Neural cell (in vitro differentiated cells): ENCODE measurements at regions not wholly inside any gene's neighbourhood (a gene's known extent, or its start where the extent isn't known, plus 50 kb on each side); places are given as distances from the start of the nearest gene placed in this dataset.

Experiments used
- H2AFZ ChIP-seq: fragments of 200-600, 300-800 bp; sonication (generic), shearing (Covaris generic); 2 replicates; pipeline ENCODE4 v1.6.0; 2014; ENCODE audit warnings: low read depth, mild to moderate bottlenecking, antibody characterized with exemption, low read length, moderate library complexity
- H3F3A ChIP-seq: fragments of 200-600 bp; shearing (Covaris generic); 2 replicates; pipeline ENCODE4 v1.6.1; 2016; ENCODE audit warnings: mild to moderate bottlenecking, moderate library complexity, mixed read lengths, antibody characterized with exemption, low read length; ENCODE audit not compliant: insufficient read depth, poor library complexity, severe bottlenecking
- H3K27ac ChIP-seq: fragments of 200-600, 300-800 bp; sonication (generic), shearing (Covaris generic); 2 replicates; pipeline ENCODE4 v1.5.1; 2014; ENCODE audit warnings: mild to moderate bottlenecking, low read length, moderate library complexity
- H3K27me3 ChIP-seq: fragments of 300-800, 200-600 bp; sonication (generic), shearing (Covaris generic); 2 replicates; pipeline ENCODE4 v1.6.0; 2014; ENCODE audit warnings: mild to moderate bottlenecking, low read depth, low read length, moderate library complexity; ENCODE audit not compliant: insufficient read depth
- H3K36me3 ChIP-seq: fragments of 300-800, 200-600 bp; sonication (generic), shearing (Covaris generic); 2 replicates; pipeline ENCODE4 v1.5.1; 2014; ENCODE audit warnings: mild to moderate bottlenecking, antibody characterized with exemption, low read length, moderate library complexity; ENCODE audit not compliant: insufficient read depth
- H3K4me2 ChIP-seq: fragments of 300-800, 200-600 bp; sonication (generic), shearing (Covaris generic); 2 replicates; pipeline ENCODE4 v1.6.0; 2014; ENCODE audit warnings: mild to moderate bottlenecking, low read length
- H3K4me3 ChIP-seq: fragments of 300-800, 200-600 bp; sonication (generic), shearing (Covaris generic); 2 replicates; pipeline ENCODE4 v1.5.1; 2014; ENCODE audit warnings: mild to moderate bottlenecking, low read length, moderate library complexity
- H3K79me2 ChIP-seq: fragments of 200-600 bp; shearing (Covaris generic); replicated peaks from 2 replicates; pipeline ENCODE4 v1.6.0; 2014; ENCODE audit warnings: mild to moderate bottlenecking, low read length, moderate library complexity; ENCODE audit not compliant: insufficient read depth
- H3K9ac ChIP-seq: fragments of 300-800, 200-600 bp; sonication (generic), shearing (Covaris generic); 2 replicates; pipeline ENCODE4 v1.6.1; 2016; ENCODE audit warnings: mild to moderate bottlenecking, low read length, mixed read lengths
- H3K9me2 ChIP-seq: fragments of 200-600 bp; shearing (Covaris generic); 2 replicates; pipeline ENCODE4 v1.6.1; 2016; ENCODE audit warnings: mild to moderate bottlenecking, low read length, mixed read lengths; ENCODE audit not compliant: insufficient read depth
- H3K9me3 ChIP-seq: fragments of 200-600, 300-800 bp; sonication (generic), shearing (Covaris generic); 2 replicates; pipeline ENCODE4 v1.6.1; 2016; ENCODE audit warnings: mild to moderate bottlenecking, mixed run types, low read length, moderate library complexity, mixed read lengths
- H4K20me1 ChIP-seq: fragments of 200-600 bp; shearing (Covaris generic); 2 replicates; pipeline ENCODE4 v1.6.1; 2016; ENCODE audit warnings: mild to moderate bottlenecking, mixed run types; ENCODE audit not compliant: insufficient read depth
- CTCF ChIP-seq: fragments of 450-650 bp; IDR thresholded peaks from 2 replicates; pipeline ENCODE4 v1.5.1; 2014; ENCODE audit warnings: antibody characterized with exemption, mild to moderate bottlenecking, moderate library complexity; ENCODE audit not compliant: poor library complexity, severe bottlenecking
- EP300 ChIP-seq: fragments of 450-650 bp; conservative IDR thresholded peaks from 2 replicates; pipeline ENCODE4 v1.6.1; 2014; ENCODE audit warnings: antibody characterized with exemption, mild to moderate bottlenecking, moderate library complexity; ENCODE audit not compliant: poor library complexity, severe bottlenecking
- EZH2 ChIP-seq: fragments of 200-600, 300-800 bp; shearing (Covaris generic), sonication (generic); IDR thresholded peaks from 2 replicates; pipeline ENCODE4 v1.6.1; 2014; ENCODE audit warnings: antibody characterized with exemption, low read length, borderline replicate concordance, mild to moderate bottlenecking; ENCODE audit not compliant: insufficient read depth, poor library complexity, severe bottlenecking
- MXI1 ChIP-seq: fragments of 450-650 bp; conservative IDR thresholded peaks from 2 replicates; pipeline ENCODE4 v1.6.1; 2014; ENCODE audit warnings: antibody characterized with exemption, mild to moderate bottlenecking; ENCODE audit not compliant: poor library complexity, severe bottlenecking
- POLR2AphosphoS5 ChIP-seq: IDR thresholded peaks from 2 replicates; pipeline ENCODE4 v1.6.1; 2012
- RAD21 ChIP-seq: fragments of 450-650 bp; conservative IDR thresholded peaks from 2 replicates; pipeline ENCODE4 v1.6.1; 2014; ENCODE audit warnings: antibody characterized with exemption, mild to moderate bottlenecking, moderate library complexity
- REST ChIP-seq: IDR thresholded peaks from 2 replicates; pipeline ENCODE4 v1.6.1; 2012; ENCODE audit warnings: borderline replicate concordance
- SMC3 ChIP-seq: fragments of 450-650 bp; conservative IDR thresholded peaks from 2 replicates; pipeline ENCODE4 v1.6.1; 2014; ENCODE audit warnings: antibody characterized with exemption, mild to moderate bottlenecking, moderate library complexity; ENCODE audit not compliant: poor library complexity
- TAF1 ChIP-seq: IDR thresholded peaks from 2 replicates; pipeline ENCODE4 v1.6.1; 2012; ENCODE audit warnings: low read depth

GRCh38 chr16:77588389-77588788, 133.9 kb upstream of the NUDT7 start:
- TF ChIP-seq EP300: no peak
- no peak for TF ChIP-seq SMC3
- TF ChIP-seq POLR2AphosphoS5: no peak
- TF ChIP-seq CTCF: no peak
- TF ChIP-seq RAD21: no peak

GRCh38 chr16:77589071-77589765, 133.1 kb upstream of the NUDT7 start:
- Histone ChIP-seq H3K9me2 (no peaks in the 10 kb centered on the region), H3K27me3 (no peaks in the 10 kb centered on the region), H3K4me2 (no peak overlapping the region), H3K4me3 (no peak overlapping the region), H3K9me3 (no peaks in the 10 kb centered on the region), H3K36me3 (no peaks in the 10 kb centered on the region), H4K20me1 (no peaks in the 10 kb centered on the region), H2AFZ (no peak overlapping the region), H3K9ac (no peak overlapping the region), H3K79me2 (no peaks in the 10 kb centered on the region), H3F3A (no peaks in the 10 kb centered on the region), H3K27ac (no peak overlapping the region)
- no peak for TF ChIP-seq MXI1
- no peak for TF ChIP-seq RAD21
- TF ChIP-seq CTCF: no peak
- no peak for TF ChIP-seq EP300
- no peak for TF ChIP-seq EZH2
- TF ChIP-seq TAF1: no peak
- no peak for TF ChIP-seq REST
- no peak for TF ChIP-seq SMC3
- TF ChIP-seq POLR2AphosphoS5: no peak

More at GRCh38 chr16:77588389-77588788, 133.9 kb upstream of the NUDT7 start:
- no peak overlapping the region for H3K9ac ChIP-seq
- no peaks in the 10 kb centered on the region for H3K9me2 ChIP-seq
- no peaks in the 10 kb centered on the region for H3K79me2 ChIP-seq
- H3K9me3 ChIP-seq: no peaks in the 10 kb centered on the region
- no peak overlapping the region for H3K4me3 ChIP-seq
- H4K20me1 ChIP-seq: no peaks in the 10 kb centered on the region
- no peaks in the 10 kb centered on the region for H3K36me3 ChIP-seq
- no peak overlapping the region for H3K4me2 ChIP-seq
- H3K27me3 ChIP-seq: no peaks in the 10 kb centered on the region
- H2AFZ ChIP-seq: no peak overlapping the region
- no peak overlapping the region for H3K27ac ChIP-seq
- H3F3A ChIP-seq: no peaks in the 10 kb centered on the region
